ENCODE measurements at regions not wholly inside any gene's neighbourhood (a gene's known extent, or its start where the extent isn't known, plus 50 kb on each side); places are given as distances from the start of the nearest gene placed in this dataset.

DNA sequence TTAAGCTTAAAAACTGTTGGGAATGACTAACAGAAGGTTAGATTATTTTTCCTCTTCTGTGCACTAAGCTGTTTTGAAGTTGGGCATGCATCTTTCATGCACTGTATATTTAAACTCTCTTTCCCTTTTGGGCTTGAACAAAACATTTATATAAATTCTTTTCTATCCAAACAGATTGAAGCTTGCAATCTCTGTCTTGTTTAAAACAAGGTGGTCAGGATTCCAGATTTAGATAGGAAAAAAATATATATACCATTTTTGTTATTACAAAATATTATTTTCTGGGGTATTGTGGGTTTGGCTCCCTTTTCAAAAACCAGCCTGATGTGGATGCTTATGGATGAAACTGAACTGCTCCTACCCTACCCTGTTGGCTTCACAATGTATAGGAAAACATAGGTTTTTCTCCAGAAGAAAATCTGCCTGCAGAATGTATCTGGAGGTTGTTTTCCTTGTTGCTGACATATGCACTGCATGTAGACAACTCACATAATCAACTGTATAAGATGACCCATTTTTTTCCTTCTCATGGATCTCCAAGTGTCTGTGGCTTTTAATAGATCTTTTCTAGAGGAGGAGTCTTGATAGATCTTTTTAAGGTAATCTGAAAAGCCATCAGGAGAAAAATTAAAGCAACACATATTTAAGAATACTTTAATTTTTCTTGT is 146.3 kb downstream of the PRL start:
- TF ChIP-seq, protein P1, sequence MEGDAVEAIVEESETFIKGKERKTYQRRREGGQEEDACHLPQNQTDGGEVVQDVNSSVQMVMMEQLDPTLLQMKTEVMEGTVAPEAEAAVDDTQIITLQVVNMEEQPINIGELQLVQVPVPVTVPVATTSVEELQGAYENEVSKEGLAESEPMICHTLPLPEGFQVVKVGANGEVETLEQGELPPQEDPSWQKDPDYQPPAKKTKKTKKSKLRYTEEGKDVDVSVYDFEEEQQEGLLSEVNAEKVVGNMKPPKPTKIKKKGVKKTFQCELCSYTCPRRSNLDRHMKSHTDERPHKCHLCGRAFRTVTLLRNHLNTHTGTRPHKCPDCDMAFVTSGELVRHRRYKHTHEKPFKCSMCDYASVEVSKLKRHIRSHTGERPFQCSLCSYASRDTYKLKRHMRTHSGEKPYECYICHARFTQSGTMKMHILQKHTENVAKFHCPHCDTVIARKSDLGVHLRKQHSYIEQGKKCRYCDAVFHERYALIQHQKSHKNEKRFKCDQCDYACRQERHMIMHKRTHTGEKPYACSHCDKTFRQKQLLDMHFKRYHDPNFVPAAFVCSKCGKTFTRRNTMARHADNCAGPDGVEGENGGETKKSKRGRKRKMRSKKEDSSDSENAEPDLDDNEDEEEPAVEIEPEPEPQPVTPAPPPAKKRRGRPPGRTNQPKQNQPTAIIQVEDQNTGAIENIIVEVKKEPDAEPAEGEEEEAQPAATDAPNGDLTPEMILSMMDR (IDR thresholded peaks at IDR 0.05; ENCODE audit: low read depth, low read length), result no peak
- Histone ChIP-seq H3K27ac (ENCODE audit: low read depth, low read length) (no peak overlapping the region), H3K27me3 (ENCODE audit: control insufficient read depth, insufficient read depth, low read length) (no peaks in the 10 kb centered on the region), H3K4me3 (ENCODE audit: low read depth, low read length) (no peak overlapping the region), H3K9me3 (ENCODE audit: control insufficient read depth, insufficient read depth, low read length) (no peaks in the 10 kb centered on the region)
- peak; percentile 13 for DNase-seq (ENCODE audit: low read depth, low spot score)
- CTCF ChIA-PET, result interaction anchor here (0.8 kb wide), 1 partner anchor 1264 kb away, joined by 3 read pairs; no protein-coding TSS in a partner anchor
- POLR2A ChIA-PET, result interaction anchor here (0.6 to 5.4 kb wide), 7 partner anchors 170 to 582 kb away, joined by 3 to 61 read pairs (median 3); partner anchors contain the start of gene SOX4

DNA sequence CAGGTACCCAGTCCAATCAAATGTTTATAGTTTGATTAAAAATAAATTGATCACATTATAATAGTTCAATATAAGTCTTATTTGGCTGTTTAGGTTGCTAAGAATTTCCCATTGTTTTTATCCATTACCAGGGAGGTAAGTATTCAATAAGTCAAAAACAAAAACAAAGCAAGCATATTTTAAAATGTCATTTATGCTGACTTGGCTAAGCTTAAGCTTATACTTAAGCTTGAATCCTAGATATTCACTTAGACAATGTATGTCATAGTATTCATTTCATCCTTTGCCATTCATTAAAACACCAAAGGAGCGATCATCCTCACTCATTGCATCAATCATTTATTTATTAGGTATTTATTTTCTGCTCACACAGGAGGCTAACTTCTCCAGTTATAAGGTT is 144.9 kb downstream of the PRL start:
- DNase-seq (ENCODE audit: low read depth, low spot score), result no peak
- CTCF ChIA-PET, result no interaction called here
- POLR2A ChIA-PET, result no interaction called here
- H3K4me3 ChIP-seq (ENCODE audit: low read depth, low read length), result no peak overlapping the region
- TF ChIP-seq, protein P1 (IDR thresholded peaks at IDR 0.05; ENCODE audit: low read depth, low read length), result no peak
- H3K27ac ChIP-seq (ENCODE audit: low read depth, low read length), result no peak overlapping the region
- no peaks in the 10 kb centered on the region for H3K9me3 ChIP-seq (ENCODE audit: control insufficient read depth, insufficient read depth, low read length)
- H3K27me3 ChIP-seq (ENCODE audit: control insufficient read depth, insufficient read depth, low read length), result no peaks in the 10 kb centered on the region

DNA sequence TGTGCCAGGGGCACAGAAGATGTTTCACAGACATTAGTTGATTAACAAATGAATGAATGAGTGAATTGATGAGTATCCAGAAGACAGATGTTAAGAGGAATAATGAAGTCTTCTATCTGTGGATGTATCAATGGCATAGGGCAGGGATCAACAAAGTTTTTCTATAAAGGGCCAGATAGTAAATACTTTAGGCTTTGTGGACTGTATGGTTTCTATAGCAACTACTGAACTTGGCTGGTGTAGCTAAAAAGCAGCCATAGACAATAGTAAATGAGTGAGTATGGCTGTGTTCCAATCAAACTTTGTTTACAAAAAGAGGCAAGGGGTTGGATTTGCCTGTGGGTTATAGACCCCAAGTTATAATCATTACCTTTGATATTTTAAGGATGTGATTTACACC is 144.0 kb downstream of the PRL start:
- CTCF ChIA-PET, result no interaction called here
- Histone ChIP-seq H3K9me3 (ENCODE audit: control insufficient read depth, insufficient read depth, low read length) (no peaks in the 10 kb centered on the region), H3K27ac (ENCODE audit: low read depth, low read length) (no peak overlapping the region), H3K4me3 (ENCODE audit: low read depth, low read length) (no peak overlapping the region), H3K27me3 (ENCODE audit: control insufficient read depth, insufficient read depth, low read length) (no peaks in the 10 kb centered on the region)
- POLR2A ChIA-PET, result no interaction called here
- no peak for DNase-seq (ENCODE audit: low read depth, low spot score)
- TF ChIP-seq, protein P1 (IDR thresholded peaks at IDR 0.05; ENCODE audit: low read depth, low read length), result no peak

DNA sequence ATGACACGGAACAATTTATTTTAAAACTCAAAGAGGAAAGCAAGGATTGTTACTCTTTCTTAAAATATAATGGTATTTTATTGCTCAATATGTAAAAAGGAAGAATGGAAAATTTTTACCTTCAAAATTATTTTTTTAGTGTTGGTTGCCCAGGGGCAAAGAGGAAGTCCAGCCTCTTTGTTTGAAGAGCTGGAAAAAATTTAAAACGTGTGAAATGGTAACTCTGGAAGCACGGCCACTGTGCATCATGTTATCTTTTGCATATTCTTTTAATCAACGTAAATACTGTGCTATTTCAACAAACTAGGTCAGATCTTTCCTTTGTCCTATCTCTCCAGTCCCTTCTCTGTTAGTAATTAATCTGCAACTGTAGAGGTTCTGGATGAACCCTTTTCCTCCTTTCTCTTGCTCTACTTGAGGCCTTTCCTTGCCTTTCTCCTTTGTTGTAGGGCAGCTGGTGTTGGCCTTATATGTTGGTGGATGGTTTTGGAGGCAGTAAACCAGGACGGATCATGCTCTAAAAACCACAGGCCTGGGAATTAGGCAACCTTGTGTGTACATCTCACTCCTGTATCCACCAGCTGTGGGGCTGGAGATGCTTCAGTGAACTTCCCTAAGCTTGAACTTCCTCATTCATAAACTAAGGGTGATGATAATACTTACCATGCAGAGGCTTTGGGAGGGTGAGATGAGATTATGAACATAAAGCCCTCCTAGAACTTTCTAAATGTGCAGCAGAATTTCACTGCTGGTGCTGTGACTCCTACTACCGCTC is 143.3 kb downstream of the PRL start:
- H3K27ac ChIP-seq (ENCODE audit: low read depth, low read length), result no peak overlapping the region
- no peak overlapping the region for H3K4me3 ChIP-seq (ENCODE audit: low read depth, low read length)
- H3K27me3 ChIP-seq (ENCODE audit: control insufficient read depth, insufficient read depth, low read length), result no peaks in the 10 kb centered on the region
- no peaks in the 10 kb centered on the region for H3K9me3 ChIP-seq (ENCODE audit: control insufficient read depth, insufficient read depth, low read length)
- DNase-seq (ENCODE audit: low read depth, low spot score), result peak; percentile 8
- CTCF ChIA-PET, result no interaction called here
- TF ChIP-seq, protein P1 (IDR thresholded peaks at IDR 0.05; ENCODE audit: low read depth, low read length), result no peak
- POLR2A ChIA-PET, result no interaction called here

DNA sequence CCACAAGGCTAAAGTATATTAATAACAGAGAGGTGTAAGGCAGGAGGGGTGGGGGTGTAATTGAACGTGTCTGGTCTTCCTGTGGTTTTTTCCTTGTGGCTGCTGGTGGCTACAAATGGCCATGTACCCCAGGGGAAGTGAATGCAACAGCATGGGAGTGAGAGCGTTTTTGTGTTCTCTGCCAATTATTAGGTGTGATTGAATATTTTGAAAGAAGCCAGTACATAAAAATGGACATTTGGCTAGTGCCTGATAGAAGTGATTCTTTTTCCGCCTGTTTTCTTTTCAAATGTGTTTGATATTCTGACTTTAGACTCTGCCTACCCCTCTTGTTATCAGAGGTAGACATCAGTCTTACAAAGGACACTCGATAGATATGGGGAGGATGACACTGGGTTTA is 141.3 kb downstream of the PRL start:
- ChIA-PET POLR2A (no interaction called here), CTCF (no interaction called here)
- H3K9me3 ChIP-seq (ENCODE audit: control insufficient read depth, insufficient read depth, low read length), result no peaks in the 10 kb centered on the region
- H3K4me3 ChIP-seq (ENCODE audit: low read depth, low read length), result no peak overlapping the region
- H3K27ac ChIP-seq (ENCODE audit: low read depth, low read length), result no peak overlapping the region
- H3K27me3 ChIP-seq (ENCODE audit: control insufficient read depth, insufficient read depth, low read length), result no peaks in the 10 kb centered on the region
- TF ChIP-seq, protein P1 (IDR thresholded peaks at IDR 0.05; ENCODE audit: low read depth, low read length), result no peak
- no peak for DNase-seq (ENCODE audit: low read depth, low spot score)

All from AG04450 (cell line).